NCI-H524 treated with DMSO at 0.1 percent for 48 hours (cell line): ENCODE measurements at regions not wholly inside any gene's neighbourhood (a gene's known extent, or its start where the extent isn't known, plus 50 kb on each side); places are given as distances from the start of the nearest gene placed in this dataset.

Experiments
- DNase-seq: peaks from one replicate; lab custom pipeline; 2025; lab: John Stamatoyannopoulos, UW

DNA sequence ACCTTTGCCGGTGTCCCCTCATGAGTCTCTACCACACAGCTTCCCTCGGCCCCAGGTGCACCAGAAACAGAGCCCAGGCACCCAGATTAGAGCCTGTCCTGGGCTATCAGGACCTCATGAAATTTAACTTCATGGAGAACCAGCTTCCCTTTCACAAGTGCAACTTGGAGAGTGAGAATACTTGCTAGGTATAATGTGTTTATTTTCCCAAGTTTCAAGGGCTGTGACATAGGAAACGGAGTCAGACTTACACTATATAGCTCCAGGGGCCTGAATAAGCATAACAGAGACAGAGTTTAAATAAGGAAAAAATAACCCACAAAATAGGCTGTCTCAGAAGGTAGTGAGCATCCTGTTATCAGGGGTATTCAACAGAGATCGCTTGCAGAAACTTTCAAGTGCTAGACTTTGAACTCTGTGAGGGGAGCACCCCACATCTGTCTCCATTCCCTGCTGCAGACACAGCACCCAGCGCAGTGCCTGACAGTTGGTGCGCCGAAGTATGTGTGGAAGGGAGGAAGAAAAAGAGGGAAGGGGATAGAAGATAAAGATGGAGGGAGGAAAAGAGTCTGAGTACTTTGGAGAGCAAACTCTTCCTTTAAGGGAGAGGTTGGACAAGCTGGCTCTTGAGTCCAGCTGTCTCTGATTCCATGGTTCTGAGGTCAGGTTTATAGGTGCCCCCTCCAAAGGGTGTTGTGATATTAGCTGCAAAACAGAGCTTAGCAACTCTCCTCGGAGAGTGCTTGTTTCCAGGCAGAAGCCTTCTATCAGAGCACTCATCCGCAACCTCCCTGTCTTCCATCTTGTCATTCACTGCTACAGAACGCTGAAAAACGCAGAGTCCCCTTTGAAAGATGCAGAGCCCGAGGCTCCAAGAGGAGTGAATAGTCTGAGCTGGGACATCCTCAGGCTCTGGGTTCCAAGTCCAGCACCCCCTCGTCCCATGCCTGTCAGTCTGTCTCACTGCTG lies 84.8 kb downstream of the CPN2 start:
- no peak for DNase-seq

DNA sequence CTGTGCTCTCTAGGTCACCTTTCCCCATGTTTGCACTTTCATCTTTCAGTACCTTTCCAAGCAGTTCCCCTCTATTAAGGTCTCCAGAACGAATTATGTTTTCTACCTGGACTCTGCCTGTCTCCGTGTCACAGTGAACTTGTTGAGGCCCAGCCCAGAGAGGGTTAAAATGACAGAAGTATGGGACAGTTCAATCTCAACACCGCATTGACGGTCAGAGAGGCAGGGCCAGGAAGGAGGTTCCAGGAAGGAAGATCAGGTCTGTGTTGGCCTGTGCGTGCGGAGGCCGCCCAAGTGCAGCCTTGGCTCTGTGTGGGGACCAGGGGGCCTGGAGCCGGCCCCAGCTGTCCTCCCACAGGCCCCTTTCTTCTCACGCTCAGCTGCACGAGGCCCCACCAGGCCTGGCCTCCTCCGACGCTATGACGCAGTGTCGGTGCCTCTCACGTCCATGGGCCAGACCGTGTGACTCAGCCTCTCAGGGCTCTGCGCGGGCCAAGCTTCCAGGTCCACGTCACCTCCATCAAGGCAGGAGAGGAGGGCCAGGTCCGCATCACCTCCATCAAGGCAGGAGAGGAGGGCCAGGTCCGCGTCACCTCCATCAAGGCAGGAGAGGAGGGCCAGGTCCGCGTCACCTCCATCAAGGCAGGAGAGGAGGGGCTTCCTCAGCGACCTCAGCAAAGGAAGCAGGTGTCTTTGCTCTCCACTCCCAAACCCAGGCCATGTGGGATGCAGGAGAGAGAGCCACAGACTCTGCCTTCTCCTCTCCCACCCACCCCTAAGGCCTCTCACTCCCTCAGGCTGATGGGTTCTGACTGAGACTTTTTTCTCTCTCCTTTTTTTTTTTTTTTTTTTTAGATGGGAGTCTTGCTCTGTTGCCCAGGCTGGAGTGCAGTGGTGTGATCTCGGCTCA lies 83.1 kb downstream of the CPN2 start:
- no peak for DNase-seq

DNA sequence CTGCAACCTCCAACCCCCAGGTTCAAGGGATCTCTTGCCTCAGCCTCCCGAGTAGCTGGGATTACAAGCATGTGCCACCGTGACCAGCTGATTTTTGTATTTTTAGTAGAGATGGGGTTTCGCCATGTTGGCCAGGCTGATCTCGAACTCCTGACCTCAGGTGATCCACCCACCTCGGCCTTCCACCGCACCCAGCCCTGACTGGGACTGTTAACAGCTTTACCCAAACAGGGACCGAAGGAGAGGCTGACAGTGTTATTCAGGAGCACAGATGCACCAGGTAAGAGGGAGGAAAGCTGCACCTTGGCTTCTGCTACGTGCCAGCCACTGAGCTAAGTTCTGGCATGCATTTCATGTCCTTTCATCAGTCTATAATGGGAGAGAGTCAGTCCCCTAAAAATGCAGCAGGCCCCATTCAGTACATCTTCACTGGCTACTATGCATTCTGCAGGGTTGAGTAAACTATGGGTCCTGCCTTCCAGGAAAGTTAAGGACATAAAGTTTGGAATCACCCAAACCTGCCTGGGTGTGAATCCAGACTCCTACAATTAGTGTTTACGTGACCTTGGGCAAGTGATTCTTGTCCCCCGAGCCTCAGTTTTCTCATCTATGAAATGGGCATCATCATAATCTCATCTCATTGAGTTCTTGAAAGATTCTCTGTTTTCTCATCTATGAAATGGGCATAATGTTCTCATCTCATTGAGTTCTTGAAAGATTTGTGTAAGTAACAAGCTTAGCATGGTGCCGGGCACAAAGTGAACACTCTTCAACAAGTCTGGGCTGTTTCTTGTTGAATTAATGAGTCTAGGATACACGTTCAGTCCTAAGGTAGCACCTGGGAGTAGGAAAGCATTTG lies 82.2 kb downstream of the CPN2 start:
- no peak for DNase-seq

DNA sequence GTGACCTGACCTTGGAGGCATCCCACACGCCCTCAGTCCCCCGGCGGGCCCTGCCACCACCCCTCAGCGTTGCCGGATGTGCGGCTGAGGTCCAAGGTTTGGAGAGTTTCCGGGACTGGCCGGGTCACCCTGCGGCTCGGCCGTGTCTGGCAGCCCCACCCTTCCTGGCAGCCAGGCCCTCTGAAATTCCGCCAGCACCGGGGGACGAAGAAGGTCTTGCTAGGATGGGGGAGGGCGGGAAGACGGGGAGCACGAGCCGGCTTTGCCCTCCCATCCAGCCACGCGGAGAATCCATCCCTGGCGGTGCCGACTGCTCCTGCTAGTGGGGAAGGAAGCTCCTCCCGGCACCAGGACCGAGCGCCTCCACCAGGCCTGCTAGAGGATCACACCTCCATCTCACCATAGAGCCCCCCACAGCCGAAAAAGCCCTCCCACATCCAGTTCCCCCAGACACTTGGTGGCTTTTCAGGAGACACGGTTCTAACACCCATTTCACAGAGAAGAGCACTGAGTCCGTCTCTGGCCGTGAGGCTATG lies 81.5 kb downstream of the CPN2 start:
- no peak for DNase-seq

DNA sequence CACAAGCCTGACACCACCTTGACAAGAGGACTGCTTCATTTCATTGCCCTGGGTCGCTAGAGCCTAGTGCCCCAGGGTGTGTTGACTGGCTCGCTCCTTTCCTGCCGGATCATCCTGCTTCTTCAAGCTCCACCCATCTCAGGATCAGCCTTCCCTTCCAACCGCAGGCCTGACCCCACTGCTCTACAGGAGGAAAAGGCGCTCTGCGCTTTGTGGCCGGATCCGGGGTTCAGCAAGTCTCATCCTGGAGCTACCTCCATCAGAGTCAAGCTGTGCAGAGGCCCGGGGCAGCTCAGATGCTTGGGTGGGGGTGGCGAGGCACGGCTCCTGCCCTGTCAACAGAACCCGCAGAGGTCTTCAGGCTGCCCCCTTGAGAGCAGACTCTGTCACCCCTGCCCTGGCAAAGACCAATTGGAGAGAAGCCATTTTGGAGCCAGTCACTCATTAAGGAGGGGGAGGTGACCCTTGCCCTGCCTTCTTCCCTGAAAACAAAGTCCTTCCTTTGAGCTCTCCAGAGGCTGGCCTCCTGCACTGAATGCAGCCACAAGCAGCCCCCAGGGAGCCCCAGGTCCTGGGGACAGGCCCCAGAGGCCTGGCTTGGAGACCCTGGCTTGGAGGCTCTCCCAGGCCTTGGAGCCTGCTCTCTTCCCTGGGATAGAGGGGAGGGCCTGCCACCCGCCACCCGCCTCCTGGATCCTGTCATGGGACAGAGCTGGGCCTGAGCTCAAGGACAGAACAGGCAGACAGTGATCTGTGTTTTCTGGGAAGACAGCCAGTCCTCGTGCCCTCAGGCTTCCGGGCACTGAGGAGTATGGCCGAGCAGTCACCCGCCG lies 80.3 kb downstream of the CPN2 start:
- no peak for DNase-seq

DNA sequence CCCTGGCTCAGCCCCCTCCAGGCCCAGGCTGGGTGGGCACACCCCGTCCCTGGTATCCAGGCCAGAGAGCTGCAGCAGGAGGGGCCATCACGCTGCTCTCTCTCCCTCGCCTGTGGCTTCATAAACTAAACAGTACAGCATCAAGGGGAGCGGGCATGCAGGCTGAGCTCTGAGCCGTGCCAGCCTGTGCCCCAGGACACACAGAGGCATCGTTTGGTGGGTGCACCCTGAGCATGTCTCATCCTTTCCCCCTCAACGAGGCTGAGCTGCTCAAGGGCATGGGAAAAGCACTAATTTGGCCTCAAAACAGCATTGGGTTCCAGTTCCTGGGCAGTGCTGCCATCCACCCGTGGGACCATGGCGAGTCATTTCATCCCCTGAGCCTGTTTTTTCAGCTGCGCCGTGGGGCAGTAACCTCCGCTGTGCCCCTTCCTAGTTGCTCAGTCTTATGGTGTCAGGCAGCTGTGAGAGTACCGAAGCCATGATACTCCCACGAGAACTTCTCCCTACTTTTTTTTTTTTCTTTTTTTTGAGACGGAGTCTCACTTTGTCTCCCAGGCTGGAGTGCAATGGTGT lies 79.6 kb downstream of the CPN2 start:
- DNase-seq, result no peak

DNA sequence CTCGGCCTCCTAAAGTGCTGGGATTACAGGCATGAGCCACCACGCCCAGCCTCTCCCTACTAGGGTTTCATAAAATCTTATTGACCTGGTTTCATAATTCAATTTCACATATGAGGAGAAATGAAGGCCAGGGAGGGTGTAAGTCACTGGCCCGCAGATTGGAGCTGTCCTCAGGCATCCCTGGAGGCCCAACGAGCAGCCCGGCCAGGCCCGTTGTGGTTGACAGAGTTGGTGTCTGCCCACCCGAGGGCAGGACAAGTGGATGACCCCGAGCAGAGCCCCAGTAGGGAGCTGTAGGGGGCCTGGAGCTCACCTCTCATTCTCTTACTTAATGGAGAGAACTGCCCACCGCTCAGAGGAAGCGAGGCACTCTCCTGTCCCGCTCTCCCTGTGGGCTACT lies 78.9 kb downstream of the CPN2 start:
- no peak for DNase-seq

DNA sequence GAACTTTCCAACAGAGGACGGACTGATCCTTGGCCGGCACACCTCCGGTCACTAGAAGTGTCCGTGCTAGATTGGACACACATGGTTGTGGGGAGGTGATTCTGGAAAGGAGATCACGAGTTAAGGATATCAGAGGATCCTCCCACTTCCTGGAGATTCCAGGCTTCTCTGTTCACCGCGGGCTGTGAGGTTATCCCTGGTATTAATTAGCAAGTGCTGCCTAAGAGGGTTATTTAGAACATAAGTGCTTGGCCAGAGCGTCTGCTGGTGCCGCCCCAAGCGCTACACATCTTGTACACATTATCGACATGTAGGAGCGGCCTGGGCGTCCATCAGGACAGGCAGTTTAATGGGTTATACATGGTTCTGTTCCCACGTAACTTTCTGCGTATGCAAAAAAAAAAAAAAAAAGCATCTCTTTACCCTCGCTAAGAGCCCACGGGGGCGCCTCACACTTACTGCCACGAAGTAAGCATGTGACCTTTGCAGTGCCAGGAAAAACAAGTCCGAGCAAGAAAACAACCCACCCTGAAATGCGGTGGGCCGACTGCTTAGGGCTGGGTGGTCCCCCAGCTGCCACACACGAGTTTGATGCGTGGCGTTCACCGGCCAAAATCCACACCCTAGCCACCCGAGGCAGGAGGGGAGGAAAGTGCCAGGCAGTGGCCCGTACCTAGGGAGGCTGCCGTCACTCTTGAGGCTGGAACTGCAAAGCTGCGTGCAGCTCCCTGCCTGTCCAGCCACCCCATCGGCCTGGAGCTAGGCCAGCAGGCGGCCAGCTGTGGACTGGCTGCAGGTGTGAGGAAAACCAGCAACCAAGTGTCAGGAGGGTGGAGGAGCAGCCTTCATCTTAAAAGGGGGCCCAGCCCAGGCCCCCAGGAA lies 78.0 kb downstream of the CPN2 start:
- peak; percentile 73 for DNase-seq

DNA sequence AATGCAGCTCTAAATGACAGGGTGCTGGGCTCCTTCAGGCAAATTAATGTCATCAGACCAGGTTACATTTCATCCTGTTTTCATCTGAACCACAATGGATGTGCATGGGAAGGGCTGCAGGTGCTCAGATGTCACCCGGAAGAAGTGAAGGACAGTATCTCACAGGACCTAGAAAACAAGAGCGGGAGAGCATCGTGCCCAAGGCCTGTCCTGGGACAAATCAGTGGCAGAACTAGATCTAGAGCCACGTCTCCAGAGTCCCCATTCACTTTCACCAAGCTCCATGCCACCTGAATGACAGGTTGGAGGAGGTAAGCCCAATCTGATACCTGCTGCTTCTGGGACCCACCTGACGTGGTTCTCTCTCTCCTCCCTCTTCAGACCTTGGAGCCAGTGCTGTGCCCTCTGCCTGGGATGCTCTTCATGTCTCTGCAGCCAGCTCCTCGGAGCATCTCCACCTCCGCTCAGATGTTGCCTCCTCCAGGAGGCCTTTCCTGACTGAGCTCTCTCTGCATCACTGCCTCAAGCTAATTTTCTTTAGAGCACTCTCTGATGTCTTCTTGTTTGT lies 77.3 kb downstream of the CPN2 start:
- DNase-seq, result no peak

DNA sequence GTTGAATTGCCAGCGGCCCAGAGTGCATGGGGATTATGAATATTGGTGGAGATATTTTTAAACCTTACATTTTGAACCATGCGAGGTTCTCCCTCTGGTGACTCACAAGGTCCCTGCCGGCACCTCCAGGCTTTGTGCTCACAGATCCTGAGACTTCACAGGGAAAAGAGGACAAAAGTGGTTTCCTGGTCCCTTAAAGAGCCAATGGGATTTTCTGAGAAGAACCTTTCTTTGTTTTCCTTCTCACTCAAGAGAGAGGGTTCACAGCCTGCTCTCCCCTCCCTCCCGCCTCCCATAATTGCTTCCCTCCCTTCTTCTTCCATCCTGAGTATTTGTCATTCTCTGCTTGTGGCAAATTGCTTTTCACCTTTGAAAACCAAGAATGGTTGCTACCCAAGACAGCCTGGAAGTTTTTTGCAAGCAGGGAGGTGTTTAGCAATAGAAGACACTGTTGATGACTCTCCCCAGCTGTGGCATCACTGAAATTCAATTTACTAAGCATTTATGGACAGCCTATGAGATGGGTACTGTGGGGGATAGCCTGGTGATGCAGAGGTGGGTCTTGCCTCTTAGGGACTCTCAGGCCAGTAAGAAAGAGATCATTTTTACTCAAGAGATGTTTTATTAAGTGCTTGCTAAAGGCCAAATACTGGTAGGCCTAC lies 76.6 kb downstream of the CPN2 start:
- no peak for DNase-seq

DNA sequence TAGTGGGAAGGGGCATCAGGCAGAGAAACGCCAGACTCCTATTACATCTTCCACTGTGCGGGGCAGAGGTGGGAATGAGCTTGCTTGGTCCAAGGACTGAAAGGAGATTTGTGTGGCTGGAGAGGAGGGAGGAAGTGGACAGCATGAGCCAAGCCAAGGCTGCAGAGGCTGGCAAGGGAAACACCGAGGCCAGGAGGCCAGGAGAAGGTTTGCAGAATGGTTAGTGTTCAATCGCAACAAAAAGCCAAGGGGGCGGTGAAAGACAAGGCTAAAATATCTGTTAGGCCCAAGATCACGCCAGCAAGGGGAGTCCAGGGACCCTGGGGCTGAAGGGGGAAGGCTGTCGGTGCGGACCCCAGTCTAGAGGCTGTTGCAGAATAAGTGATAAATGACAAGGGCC lies 75.8 kb downstream of the CPN2 start:
- DNase-seq, result no peak

DNA sequence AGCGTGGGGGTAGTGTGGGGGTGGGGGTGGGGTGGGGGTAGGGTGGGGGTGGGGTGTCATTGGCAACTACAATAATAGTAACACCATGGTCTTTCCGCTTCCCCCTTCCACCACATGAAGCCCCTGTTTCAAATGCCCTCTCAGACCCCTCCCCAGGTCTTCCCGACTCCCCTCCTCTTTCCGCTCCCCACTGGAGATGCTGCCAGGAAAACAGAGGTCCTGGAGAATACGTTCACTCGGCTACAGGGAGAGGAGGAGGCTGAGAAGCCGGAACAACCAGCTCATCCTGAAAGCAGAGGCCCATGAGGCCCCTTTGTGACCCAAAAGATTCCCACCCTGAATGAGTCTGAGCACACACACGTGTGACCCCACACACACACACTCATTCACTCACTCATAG lies 75.4 kb downstream of the CPN2 start:
- DNase-seq, result no peak

DNA sequence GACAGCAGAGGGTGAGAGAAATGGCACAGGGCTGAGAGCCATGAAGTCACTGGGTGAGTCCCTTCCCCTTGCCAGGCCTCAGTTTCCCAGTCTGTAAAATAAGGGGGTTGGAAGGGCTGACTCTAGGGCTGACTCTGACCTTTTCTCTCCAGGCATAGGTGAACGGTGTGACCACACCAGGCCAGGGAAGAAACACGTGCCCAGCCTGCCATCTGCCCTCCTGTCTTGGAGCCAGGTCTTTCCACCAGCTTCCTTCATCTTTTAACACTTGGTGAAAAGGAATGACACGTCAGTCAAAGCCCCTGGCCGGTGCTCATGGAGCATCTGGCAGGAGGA lies 74.4 kb downstream of the CPN2 start:
- DNase-seq, result no peak

DNA sequence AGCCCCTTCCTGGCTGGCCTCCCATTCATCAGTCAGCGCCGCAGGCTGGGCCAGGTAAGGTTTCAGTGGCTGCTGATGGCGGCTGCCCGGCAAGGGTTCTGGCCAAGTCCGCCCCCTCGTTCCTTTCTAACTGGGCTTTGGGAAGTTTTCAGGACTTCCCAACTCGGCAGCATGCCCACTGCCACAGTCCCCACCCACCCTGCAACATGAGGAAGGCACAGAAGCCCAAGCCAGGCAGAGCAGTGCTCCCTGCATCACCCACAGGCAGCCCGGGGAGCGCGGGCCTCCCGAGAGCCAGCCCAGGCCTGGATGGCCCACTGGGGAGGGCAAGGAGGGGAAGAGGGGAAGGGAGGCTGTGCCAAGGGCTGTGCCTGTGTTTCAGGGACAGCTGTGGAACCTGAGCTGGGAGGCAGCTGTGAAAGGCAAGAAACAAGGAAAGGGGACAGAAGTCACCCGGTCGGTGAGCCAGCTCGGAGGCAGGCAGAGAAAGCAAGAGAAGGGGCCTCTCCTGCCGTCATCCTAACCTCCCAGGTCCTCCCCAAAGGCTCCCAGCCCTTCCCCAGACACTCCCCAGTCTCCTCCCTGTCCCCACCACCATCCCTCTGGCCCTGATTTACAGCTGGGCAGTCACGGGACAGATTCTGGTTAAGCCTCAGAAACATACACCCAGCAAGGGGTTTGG lies 73.9 kb downstream of the CPN2 start:
- no peak for DNase-seq

DNA sequence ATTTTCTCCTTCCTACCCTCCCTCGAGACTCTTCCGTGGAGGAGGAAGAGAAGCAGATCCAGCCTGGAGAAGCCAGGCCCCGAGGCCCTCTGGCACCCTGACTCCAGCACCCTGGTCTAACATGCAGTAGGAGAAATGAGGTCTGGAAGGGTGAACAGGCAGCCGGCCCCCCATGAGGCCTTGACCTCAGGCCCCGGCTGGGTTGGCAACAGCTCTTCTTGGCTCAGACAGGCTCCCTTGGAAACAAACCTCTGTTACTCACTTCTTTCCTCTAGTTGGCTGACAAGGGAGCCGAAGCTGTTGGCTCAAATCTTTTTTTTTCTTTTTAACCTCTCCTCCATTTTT lies 73.4 kb downstream of the CPN2 start:
- DNase-seq, result no peak

DNA sequence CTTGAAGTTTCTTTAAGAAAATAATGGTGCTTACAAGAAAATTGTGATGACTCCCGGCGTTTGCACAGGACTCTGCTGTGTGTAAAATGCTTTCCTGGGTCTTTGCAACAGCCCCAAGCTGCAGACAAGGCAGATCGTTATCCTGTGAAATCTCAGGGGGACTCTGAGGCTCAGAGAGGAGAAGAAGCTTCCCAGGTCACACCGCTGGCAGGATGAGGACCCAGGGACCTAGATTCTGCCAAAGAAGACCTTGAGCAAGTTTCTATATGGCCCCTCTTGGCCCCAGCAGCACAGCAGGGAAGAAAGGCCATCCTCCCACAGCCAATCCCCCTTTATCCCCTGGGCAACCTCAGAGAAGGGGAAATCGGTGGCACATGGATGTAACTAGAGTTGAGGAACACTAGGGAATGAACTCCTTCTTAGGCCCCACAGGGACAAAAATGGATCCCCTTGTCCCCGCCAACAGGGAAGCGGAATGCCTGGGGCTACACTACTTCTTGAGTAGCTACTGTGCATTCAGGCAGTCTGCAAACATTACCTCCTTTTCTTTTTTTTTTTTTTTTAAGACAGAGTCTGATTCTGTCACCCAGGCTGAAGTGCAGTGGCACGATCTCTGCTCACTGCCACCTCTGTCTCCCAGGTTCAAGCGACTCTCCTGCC lies 72.8 kb downstream of the CPN2 start:
- no peak for DNase-seq

DNA sequence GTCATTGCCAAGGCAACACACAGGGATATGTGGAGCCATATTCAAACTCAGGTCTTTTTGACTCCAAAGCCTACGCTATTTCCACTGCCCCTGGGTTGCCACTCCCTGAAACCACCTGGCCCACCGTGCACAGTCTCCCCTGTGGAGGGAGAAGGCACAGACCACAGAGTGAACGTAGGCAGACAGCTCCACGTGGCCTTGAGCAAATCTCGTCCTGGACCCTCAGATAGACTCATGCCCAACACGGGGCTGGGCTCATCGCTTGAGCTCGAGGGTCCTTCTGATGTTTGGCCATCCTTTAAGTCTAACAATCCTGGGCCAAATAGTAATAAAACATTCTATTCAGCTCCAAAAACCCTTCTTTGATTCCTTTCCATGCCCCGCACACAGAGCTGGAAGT lies 72.0 kb downstream of the CPN2 start:
- DNase-seq, result no peak
